Keratinocyte (primary cell): ENCODE measurements at regions not wholly inside any gene's neighbourhood (a gene's known extent, or its start where the extent isn't known, plus 50 kb on each side); places are given as distances from the start of the nearest gene placed in this dataset.

ENCODE experiments used
- DNase-seq: peaks from one replicate; pipeline ENCODE4 v3.0.0-alpha.2; 2011; ENCODE audit warnings: low read depth, missing footprints, low spot score
- FAIRE-seq: peaks from 2 replicates; lab custom pipeline; 2011; peaks lifted over from hg19 to GRCh38; lab: Jason Lieb, UNC
- H2AFZ ChIP-seq: 2 replicates; pipeline ENCODE4 v1.6.0; 2012; ENCODE audit warnings: low read length, control low read depth, inconsistent platforms; ENCODE audit not compliant: control insufficient read depth
- H3K27ac ChIP-seq: 2 replicates; pipeline ENCODE4 v1.5.1; 2011; ENCODE audit warnings: low read length; ENCODE audit not compliant: control insufficient read depth, insufficient read depth
- H3K27me3 ChIP-seq: 3 replicates; pipeline ENCODE4 v1.6.0; 2011; ENCODE audit warnings: low read length; ENCODE audit not compliant: control insufficient read depth, insufficient read depth; ENCODE audit errors: extremely low read depth
- H3K36me3 ChIP-seq, 2 experiments: 2 replicates in 1 of 2; 3 replicates in 1 of 2; pipeline ENCODE4 v1.5.1; 2011; ENCODE audit warnings: low read length in 2 of 2, mild to moderate bottlenecking in 1 of 2; ENCODE audit not compliant: control insufficient read depth in 2 of 2, insufficient read depth in 2 of 2; ENCODE audit errors: extremely low read depth in 1 of 2
- H3K4me1 ChIP-seq: 3 replicates; pipeline ENCODE4 v1.5.1; 2011; ENCODE audit warnings: low read length; ENCODE audit not compliant: control insufficient read depth, insufficient read depth; ENCODE audit errors: extremely low read depth
- H3K4me2 ChIP-seq: 3 replicates; pipeline ENCODE4 v1.6.0; 2011; ENCODE audit warnings: low read depth, low read length; ENCODE audit not compliant: control insufficient read depth, insufficient read depth; ENCODE audit errors: extremely low read depth
- H3K4me3 ChIP-seq, 3 experiments: fragments of 200-600 bp in 1 of 3; sonication (generic) in 1 of 3; 2 replicates in 2 of 3; 3 replicates in 1 of 3; pipeline ENCODE4 v1.5.1; 2011 to 2016; ENCODE audit warnings: low read length in 3 of 3, mild to moderate bottlenecking in 3 of 3, control low read depth in 2 of 3, inconsistent platforms in 1 of 3, low read depth in 1 of 3, mixed read lengths in 1 of 3, mixed run types in 1 of 3, moderate library complexity in 1 of 3; ENCODE audit not compliant: control insufficient read depth in 2 of 3, insufficient read depth in 2 of 3; ENCODE audit errors: extremely low read depth in 1 of 3
- H3K79me2 ChIP-seq: 2 replicates; pipeline ENCODE4 v1.6.0; 2012; ENCODE audit warnings: low read length; ENCODE audit not compliant: control insufficient read depth, insufficient read depth
- H3K9ac ChIP-seq: 3 replicates; pipeline ENCODE4 v1.6.0; 2011; ENCODE audit warnings: low read length; ENCODE audit not compliant: control insufficient read depth, insufficient read depth; ENCODE audit errors: extremely low read depth
- H3K9me1 ChIP-seq: 3 replicates; pipeline ENCODE4 v1.6.0; 2011; ENCODE audit warnings: low read length; ENCODE audit not compliant: control insufficient read depth, insufficient read depth; ENCODE audit errors: extremely low read depth
- H3K9me3 ChIP-seq: 2 replicates; pipeline ENCODE4 v1.5.1; 2012; ENCODE audit warnings: low read depth, low read length; ENCODE audit not compliant: control insufficient read depth
- H4K20me1 ChIP-seq: 3 replicates; pipeline ENCODE4 v1.6.0; 2011; ENCODE audit warnings: low read length; ENCODE audit not compliant: control insufficient read depth, insufficient read depth; ENCODE audit errors: extremely low read depth
- EZH2 ChIP-seq: IDR thresholded peaks from one replicate; pipeline ENCODE4 v1.6.1; 2012; ENCODE audit warnings: inconsistent platforms, mild to moderate bottlenecking, low read length, moderate library complexity
- dilution Hi-C: fragments of 300-500 bp; cut with MboI; formaldehyde crosslinking; loops from one replicate; pipeline ENCODE4 v1.7.0; 2020; ENCODE audit warnings: low sequenced_read_pairs; ENCODE audit not compliant: extremely low pct_ligation_motif_present
- TF ChIP-seq, protein P1 (sequence below), 3 experiments: IDR thresholded peaks in 1 of 3; conservative IDR thresholded peaks in 1 of 3; optimal IDR thresholded peaks in 1 of 3; 2 replicates in 2 of 3; 3 replicates in 1 of 3; pipeline versions ENCODE3 to v1.5.1; 2011; ENCODE audit warnings: low read length in 3 of 3, mild to moderate bottlenecking in 3 of 3, moderate library complexity in 2 of 3, control low read depth in 1 of 3, inconsistent platforms in 1 of 3; ENCODE audit not compliant: insufficient read depth in 2 of 3; ENCODE audit errors: extremely low read depth in 1 of 3

DNA sequence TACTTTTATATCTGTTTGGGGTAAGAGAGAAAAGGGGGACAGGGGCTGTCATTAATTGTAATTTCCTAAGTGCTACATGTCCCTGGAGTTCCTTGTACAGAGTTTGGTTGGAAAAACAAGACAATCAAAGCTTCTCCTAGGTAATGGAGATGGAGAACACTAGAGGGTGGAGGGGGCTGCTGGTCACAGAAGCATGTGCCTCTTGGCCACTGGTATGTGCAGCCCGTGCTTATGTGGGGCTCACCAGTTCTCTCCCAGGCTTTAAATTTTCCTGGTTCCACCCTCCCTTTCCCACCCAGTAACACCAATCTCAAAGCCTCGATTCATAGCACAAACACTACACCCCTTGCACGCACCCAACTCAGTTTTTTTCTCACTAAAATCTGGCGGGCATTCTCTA, 165.6 kb downstream of the SAMD5 start:
- FAIRE-seq (no peak), DNase-seq (no peak)
- Histone ChIP-seq H3K79me2 (no peaks in the 10 kb centered on the region), H3K9me3 (no peaks in the 10 kb centered on the region), H3K27ac (no peak overlapping the region), H3K4me3 (no peak overlapping the region), H3K4me2 (no peak overlapping the region), H3K9ac (no peak overlapping the region), H4K20me1 (no peaks in the 10 kb centered on the region), H3K4me1 (no peaks in the 10 kb centered on the region), H3K27me3 (no peaks in the 10 kb centered on the region), H3K36me3 (no peaks in the 10 kb centered on the region), H2AFZ (no peak overlapping the region), H3K9me1 (no peaks in the 10 kb centered on the region)
- dilution Hi-C loops, result no loop called here
- TF ChIP-seq, protein P1, sequence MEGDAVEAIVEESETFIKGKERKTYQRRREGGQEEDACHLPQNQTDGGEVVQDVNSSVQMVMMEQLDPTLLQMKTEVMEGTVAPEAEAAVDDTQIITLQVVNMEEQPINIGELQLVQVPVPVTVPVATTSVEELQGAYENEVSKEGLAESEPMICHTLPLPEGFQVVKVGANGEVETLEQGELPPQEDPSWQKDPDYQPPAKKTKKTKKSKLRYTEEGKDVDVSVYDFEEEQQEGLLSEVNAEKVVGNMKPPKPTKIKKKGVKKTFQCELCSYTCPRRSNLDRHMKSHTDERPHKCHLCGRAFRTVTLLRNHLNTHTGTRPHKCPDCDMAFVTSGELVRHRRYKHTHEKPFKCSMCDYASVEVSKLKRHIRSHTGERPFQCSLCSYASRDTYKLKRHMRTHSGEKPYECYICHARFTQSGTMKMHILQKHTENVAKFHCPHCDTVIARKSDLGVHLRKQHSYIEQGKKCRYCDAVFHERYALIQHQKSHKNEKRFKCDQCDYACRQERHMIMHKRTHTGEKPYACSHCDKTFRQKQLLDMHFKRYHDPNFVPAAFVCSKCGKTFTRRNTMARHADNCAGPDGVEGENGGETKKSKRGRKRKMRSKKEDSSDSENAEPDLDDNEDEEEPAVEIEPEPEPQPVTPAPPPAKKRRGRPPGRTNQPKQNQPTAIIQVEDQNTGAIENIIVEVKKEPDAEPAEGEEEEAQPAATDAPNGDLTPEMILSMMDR (optimal IDR thresholded peaks at IDR 0.05 in 1 of 3, IDR thresholded peaks at IDR 0.05 in 1 of 3, conservative IDR thresholded peaks at IDR 0.05 in 1 of 3; ENCODE audit: extremely low read depth in 1 of 3, insufficient read depth in 2 of 3, low read length in 3 of 3), result no peak
- no peak for TF ChIP-seq EZH2

DNA sequence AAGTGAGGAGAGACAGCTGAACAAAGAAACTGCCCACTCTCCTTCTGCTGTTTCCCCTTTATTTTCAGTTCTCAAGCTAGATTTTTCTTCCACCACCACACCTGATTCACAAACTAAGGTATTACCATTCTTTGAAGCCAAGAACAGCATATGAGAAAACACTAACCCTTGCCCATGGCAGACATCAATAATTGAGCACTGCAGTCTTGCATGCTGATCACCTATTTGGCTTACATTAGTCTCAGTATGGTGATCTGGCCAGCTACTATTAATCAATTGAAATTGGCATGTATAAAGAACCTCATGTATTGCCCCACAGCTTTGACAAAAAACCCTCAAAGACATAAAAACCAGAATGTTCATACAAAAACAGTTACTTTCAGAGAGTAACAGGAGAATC, 166.3 kb downstream of the SAMD5 start:
- Histone ChIP-seq H4K20me1 (no peaks in the 10 kb centered on the region), H3K36me3 (no peaks in the 10 kb centered on the region), H3K9me3 (no peaks in the 10 kb centered on the region), H3K27me3 (no peaks in the 10 kb centered on the region), H3K4me1 (no peaks in the 10 kb centered on the region), H3K4me2 (no peak overlapping the region), H3K9ac (no peak overlapping the region), H3K9me1 (no peaks in the 10 kb centered on the region), H3K79me2 (no peaks in the 10 kb centered on the region), H3K4me3 (no peak overlapping the region), H3K27ac (no peak overlapping the region), H2AFZ (no peak overlapping the region)
- DNase-seq, result no peak
- dilution Hi-C loops, result no loop called here
- TF ChIP-seq EZH2, result no peak
- TF ChIP-seq, protein P1 (optimal IDR thresholded peaks at IDR 0.05 in 1 of 3, IDR thresholded peaks at IDR 0.05 in 1 of 3, conservative IDR thresholded peaks at IDR 0.05 in 1 of 3; ENCODE audit: extremely low read depth in 1 of 3, insufficient read depth in 2 of 3, low read length in 3 of 3), result no peak
- no peak for FAIRE-seq
